Caco-2 (cell line): ENCODE measurements at regions not wholly inside any gene's neighbourhood (a gene's known extent, or its start where the extent isn't known, plus 50 kb on each side); places are given as distances from the start of the nearest gene placed in this dataset.

Experiments
- BruUV-seq: library from RNA; stranded (reverse); fragments of 400-500 nt; replicated peaks from 2 replicates; lab custom pipeline; 2021; lab: Mats Ljungman, UMichigan
- CTCF ChIA-PET: fragments of 300-600 bp; sonication (Branson Sonifier 250); formaldehyde crosslinking; loops from one replicate; lab custom pipeline; 2022; ENCODE audit warnings: antibody characterized with exemption; lab: Charles Lee
- POLR2A ChIA-PET: fragments of 300-600 bp; sonication (Branson Sonifier 250); formaldehyde crosslinking; loops from one replicate; lab custom pipeline; 2022; ENCODE audit warnings: antibody characterized with exemption; lab: Charles Lee
- DNase-seq, 2 experiments: peaks; one replicate each; pipeline versions ENCODE4 v3.0.0 to v3.0.0-alpha.2; 2020 to 2022
- H3K27me3 ChIP-seq: replicated peaks from 2 replicates; pipeline ENCODE4 v1.6.0; 2011; ENCODE audit warnings: low read length; ENCODE audit not compliant: control insufficient read depth, insufficient read depth
- H3K36me3 ChIP-seq: 2 replicates; pipeline ENCODE4 v1.5.1; 2011; ENCODE audit warnings: low read length; ENCODE audit not compliant: control insufficient read depth, insufficient read depth
- H3K4me1 ChIP-seq: fragments of 250-450 bp; sonication (Bioruptor Pico); 2 replicates; pipeline ENCODE4 v1.5.1; 2020; ENCODE audit warnings: mild to moderate bottlenecking
- H3K4me3 ChIP-seq: 2 replicates; pipeline ENCODE4 v1.5.1; 2011; ENCODE audit warnings: low read depth, mild to moderate bottlenecking, control low read depth, low read length
- H3K9me3 ChIP-seq: fragments of 250-450 bp; sonication (Bioruptor Pico); 2 replicates; pipeline ENCODE4 v1.5.1; 2020; ENCODE audit warnings: mild to moderate bottlenecking, moderate library complexity
- H3K27ac Mint-ChIP-seq: one replicate; pipeline ENCODE4 v1.8.0; 2022; ENCODE audit warnings: mixed read lengths; ENCODE audit not compliant: unreplicated experiment
- H3K27me3 Mint-ChIP-seq: one replicate; pipeline ENCODE4 v1.8.0; 2022; ENCODE audit warnings: mixed read lengths; ENCODE audit not compliant: insufficient read depth, unreplicated experiment
- H3K36me3 Mint-ChIP-seq: one replicate; pipeline ENCODE4 v1.8.0; 2022; ENCODE audit warnings: mild to moderate bottlenecking, mixed read lengths; ENCODE audit not compliant: insufficient read depth, unreplicated experiment
- H3K4me1 Mint-ChIP-seq: one replicate; pipeline ENCODE4 v1.8.0; 2022; ENCODE audit warnings: low read depth, mixed read lengths; ENCODE audit not compliant: unreplicated experiment
- H3K4me3 Mint-ChIP-seq: one replicate; pipeline ENCODE4 v1.8.0; 2022; ENCODE audit warnings: mild to moderate bottlenecking, moderate library complexity, mixed read lengths; ENCODE audit not compliant: unreplicated experiment
- H3K9me3 Mint-ChIP-seq: one replicate; pipeline ENCODE4 v1.8.0; 2022; ENCODE audit warnings: mixed read lengths; ENCODE audit not compliant: unreplicated experiment
- intact Hi-C: fragments of 100-400 bp; cut with micrococcal nuclease; formaldehyde crosslinking; loops from one replicate; pipeline ENCODE4 v1.10.0; 2022; ENCODE audit not compliant: unreplicated experiment
- TF ChIP-seq, protein P1 (sequence below), 2 experiments: fragments of 200-600 bp in 1 of 2; IDR thresholded peaks; 1 replicate in 1 of 2; 2 replicates in 1 of 2; pipeline versions ENCODE4 v1.5.1 to v1.8.0; 2011 to 2022; ENCODE audit warnings: antibody characterized with exemption in 1 of 2, control low read depth in 1 of 2, inconsistent platforms in 1 of 2, low read depth in 1 of 2, low read length in 1 of 2, mild to moderate bottlenecking in 1 of 2, moderate library complexity in 1 of 2; ENCODE audit not compliant: insufficient read depth in 1 of 2, severe bottlenecking in 1 of 2, unreplicated experiment in 1 of 2

DNA sequence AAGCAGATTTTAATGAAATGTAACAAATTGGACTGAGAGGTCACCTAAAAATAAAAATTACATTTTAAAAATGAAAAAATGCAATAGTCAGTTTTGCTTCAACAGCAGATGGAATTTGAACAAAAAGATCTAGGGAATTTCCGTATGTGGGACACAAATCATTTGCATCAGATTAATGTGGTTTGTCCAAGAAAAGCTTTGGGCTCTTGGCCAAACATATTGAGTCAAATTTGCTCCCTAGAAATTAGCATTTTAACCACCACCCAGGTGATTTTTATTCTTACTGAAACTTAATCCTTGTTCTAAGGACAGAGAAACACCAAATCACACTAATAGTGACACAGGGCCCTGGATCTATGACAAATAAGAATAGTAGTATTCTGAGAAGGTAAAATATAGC is 1477.8 kb downstream of the FAM181B start:
- H3K27ac Mint-ChIP-seq = no peak overlapping the region

DNA sequence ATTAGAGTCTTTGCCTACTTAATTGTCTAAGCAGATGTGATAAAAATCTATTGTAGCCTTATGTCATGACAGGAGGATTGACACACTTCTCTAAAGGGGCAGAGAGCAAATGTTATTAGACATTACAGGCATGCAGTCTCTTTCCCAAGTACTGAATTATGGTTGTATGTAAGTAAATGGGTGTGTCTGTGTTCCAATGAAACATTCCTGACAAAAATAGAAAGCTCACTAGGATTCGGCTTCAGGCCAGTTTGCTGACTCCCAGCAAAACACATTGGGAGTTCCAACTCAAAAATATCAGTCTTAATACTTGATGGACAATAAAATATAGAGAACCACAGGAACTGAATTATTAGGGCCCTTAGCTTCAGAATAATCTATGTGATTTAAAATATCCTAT is 1480.4 kb downstream of the FAM181B start:
- DNase-seq = no peak
- Mint-ChIP-seq H3K4me3 (no peak overlapping the region), H3K36me3 (no peaks in the 10 kb centered on the region), H3K9me3 (no peaks in the 10 kb centered on the region), H3K4me1 (peaks cover under 1% of the 10 kb centered on the region), H3K27ac (no peak overlapping the region), H3K27me3 (no peaks in the 10 kb centered on the region)
- Histone ChIP-seq H3K4me1 (peaks cover 1% of the 10 kb centered on the region; the same call in 1 of the 2 replicates), H3K27me3 (no peaks in the 10 kb centered on the region), H3K4me3 (no peak overlapping the region), H3K36me3 (no peaks in the 10 kb centered on the region), H3K9me3 (0 out of 2 replicates have a peak, but pooled peaks cover 6% of the 10 kb centered on the region)
- ChIA-PET CTCF (no interaction called here), POLR2A (no interaction called here)
- no TSS peak for BruUV-seq
- intact Hi-C loops = no loop called here
- TF ChIP-seq, protein P1, sequence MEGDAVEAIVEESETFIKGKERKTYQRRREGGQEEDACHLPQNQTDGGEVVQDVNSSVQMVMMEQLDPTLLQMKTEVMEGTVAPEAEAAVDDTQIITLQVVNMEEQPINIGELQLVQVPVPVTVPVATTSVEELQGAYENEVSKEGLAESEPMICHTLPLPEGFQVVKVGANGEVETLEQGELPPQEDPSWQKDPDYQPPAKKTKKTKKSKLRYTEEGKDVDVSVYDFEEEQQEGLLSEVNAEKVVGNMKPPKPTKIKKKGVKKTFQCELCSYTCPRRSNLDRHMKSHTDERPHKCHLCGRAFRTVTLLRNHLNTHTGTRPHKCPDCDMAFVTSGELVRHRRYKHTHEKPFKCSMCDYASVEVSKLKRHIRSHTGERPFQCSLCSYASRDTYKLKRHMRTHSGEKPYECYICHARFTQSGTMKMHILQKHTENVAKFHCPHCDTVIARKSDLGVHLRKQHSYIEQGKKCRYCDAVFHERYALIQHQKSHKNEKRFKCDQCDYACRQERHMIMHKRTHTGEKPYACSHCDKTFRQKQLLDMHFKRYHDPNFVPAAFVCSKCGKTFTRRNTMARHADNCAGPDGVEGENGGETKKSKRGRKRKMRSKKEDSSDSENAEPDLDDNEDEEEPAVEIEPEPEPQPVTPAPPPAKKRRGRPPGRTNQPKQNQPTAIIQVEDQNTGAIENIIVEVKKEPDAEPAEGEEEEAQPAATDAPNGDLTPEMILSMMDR (IDR thresholded peaks at IDR 0.05; ENCODE audit: insufficient read depth in 1 of 2, low read depth in 1 of 2, low read length in 1 of 2, severe bottlenecking in 1 of 2, unreplicated experiment in 1 of 2) = no peak

More for the DNA sequence above, 1477.8 kb downstream of the FAM181B start:
- CTCF ChIA-PET = no interaction called here
- no peak for DNase-seq
- H3K27me3 Mint-ChIP-seq = no peaks in the 10 kb centered on the region
- TF ChIP-seq, protein P1 (IDR thresholded peaks at IDR 0.05; ENCODE audit: insufficient read depth in 1 of 2, low read depth in 1 of 2, low read length in 1 of 2, severe bottlenecking in 1 of 2, unreplicated experiment in 1 of 2) = no peak
- no TSS peak for BruUV-seq
- H3K4me3 ChIP-seq = no peak overlapping the region
- H3K4me3 Mint-ChIP-seq = no peak overlapping the region
- no peaks in the 10 kb centered on the region for H3K9me3 Mint-ChIP-seq
- 0 out of 2 replicates have a peak, but pooled peaks cover 6% of the 10 kb centered on the region for H3K9me3 ChIP-seq
- H3K4me1 ChIP-seq = no peaks in the 10 kb centered on the region
- POLR2A ChIA-PET = no interaction called here
- no peaks in the 10 kb centered on the region for H3K27me3 ChIP-seq
- intact Hi-C loops = no loop called here
- H3K36me3 ChIP-seq = no peaks in the 10 kb centered on the region
- no peaks in the 10 kb centered on the region for H3K36me3 Mint-ChIP-seq
- H3K4me1 Mint-ChIP-seq = no peaks in the 10 kb centered on the region

DNA sequence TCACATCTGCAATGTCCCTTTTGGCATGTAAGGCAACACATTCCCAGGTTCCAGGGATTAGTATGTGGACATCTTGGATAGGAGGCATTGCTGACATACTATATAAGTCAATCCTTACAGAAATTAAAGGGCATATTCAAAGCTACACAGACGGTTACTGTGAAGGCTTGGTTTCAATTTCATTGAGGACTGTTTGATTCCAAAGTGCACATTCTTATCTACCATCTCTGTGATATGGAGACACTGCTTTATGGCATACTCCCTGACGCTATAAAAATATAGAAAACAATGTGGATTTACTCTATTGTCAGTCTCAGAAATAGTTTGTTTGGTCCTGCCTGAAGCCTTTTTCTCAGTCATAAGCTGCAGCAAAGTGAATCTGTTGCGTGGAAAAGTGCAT is 1486.7 kb downstream of the FAM181B start:
- H3K9me3 ChIP-seq = 0 out of 2 replicates have a peak, but pooled peaks cover 5% of the 10 kb centered on the region
- no peaks in the 10 kb centered on the region for H3K27me3 Mint-ChIP-seq
- no peaks in the 10 kb centered on the region for H3K27me3 ChIP-seq
- peak overlapping the region; percentile 14 for H3K4me3 Mint-ChIP-seq
- BruUV-seq = no TSS peak
- intact Hi-C loops = loop anchor here (2.0 kb wide), 1 partner anchor 198 kb away; no protein-coding TSS in a partner anchor
- H3K4me1 Mint-ChIP-seq = peaks cover 30% of the 10 kb centered on the region
- H3K4me3 ChIP-seq = no peak overlapping the region
- H3K9me3 Mint-ChIP-seq = peaks cover 12% of the 10 kb centered on the region
- no peak overlapping the region for H3K27ac Mint-ChIP-seq
- H3K36me3 Mint-ChIP-seq = no peaks in the 10 kb centered on the region
- peak in 1 of 2 experiments; percentile 38 for DNase-seq
- H3K36me3 ChIP-seq = no peaks in the 10 kb centered on the region
- ChIA-PET POLR2A (interaction anchor here (0.6 kb wide), 1 partner anchor 42 kb away, joined by 4 read pairs; no protein-coding TSS in a partner anchor), CTCF (interaction anchor here (0.6 to 1.2 kb wide), 2 partner anchors 10 to 104 kb away, joined by 3 to 4 read pairs; no protein-coding TSS in a partner anchor)
- TF ChIP-seq, protein P1 (IDR thresholded peaks at IDR 0.05; ENCODE audit: insufficient read depth in 1 of 2, low read depth in 1 of 2, low read length in 1 of 2, severe bottlenecking in 1 of 2, unreplicated experiment in 1 of 2) = no peak
- H3K4me1 ChIP-seq = peaks cover 45% of the 10 kb centered on the region
